ENCODE measurements at regions not wholly inside any gene's neighbourhood (a gene's known extent, or its start where the extent isn't known, plus 50 kb on each side); places are given as distances from the start of the nearest gene placed in this dataset.

GRCh38 chr11:119937412-119937811 lies 200.5 kb downstream of the TRIM29 start:
- no peaks in the 10 kb centered on the region for H3K36me3 ChIP-seq

DNA sequence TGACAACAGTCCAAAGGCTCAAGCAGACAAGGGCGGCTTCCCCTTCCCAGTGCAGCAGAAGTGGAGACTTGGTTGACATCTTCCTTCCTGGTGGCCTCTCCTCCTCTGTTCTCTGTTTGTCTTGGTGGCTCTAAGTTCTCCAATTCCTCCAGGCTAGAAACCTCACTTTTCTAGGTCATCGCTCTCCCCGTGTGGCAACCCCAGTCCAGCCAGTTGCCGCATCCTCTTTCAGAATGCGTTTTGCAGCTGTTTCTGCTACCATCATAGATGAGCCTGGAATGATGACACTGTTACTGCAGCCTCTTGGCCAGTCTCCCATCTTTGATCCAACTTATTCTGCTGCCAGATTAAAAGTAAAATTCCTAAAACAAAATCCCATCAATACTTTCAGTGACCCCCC lies 201.5 kb downstream of the TRIM29 start:
- no peaks in the 10 kb centered on the region for H3K4me1 ChIP-seq
- DNase-seq, result no peak
- no peaks in the 10 kb centered on the region for H3K27me3 ChIP-seq

More at GRCh38 chr11:119937412-119937811, 200.5 kb downstream of the TRIM29 start:
- DNase-seq, result no peak
- H3K27ac ChIP-seq, result no peak overlapping the region
- no peaks in the 10 kb centered on the region for H3K9me3 ChIP-seq
- no peak overlapping the region for H3K4me3 ChIP-seq
- H3K4me1 ChIP-seq, result no peaks in the 10 kb centered on the region
- no peak for TF ChIP-seq POLR2A (IDR thresholded peaks at IDR 0.05)
- no peak for TF ChIP-seq CTCF (IDR thresholded peaks at IDR 0.05)
- no peaks in the 10 kb centered on the region for H3K27me3 ChIP-seq

GRCh38 chr11:119935349-119935925 lies 202.5 kb downstream of the TRIM29 start:
- no peak for DNase-seq
- no peak for TF ChIP-seq CTCF (IDR thresholded peaks at IDR 0.05)
- Histone ChIP-seq H3K27me3 (no peaks in the 10 kb centered on the region), H3K9me3 (no peaks in the 10 kb centered on the region), H3K4me3 (no peak overlapping the region), H3K36me3 (no peaks in the 10 kb centered on the region), H3K4me1 (no peaks in the 10 kb centered on the region), H3K27ac (no peak overlapping the region)

More for the DNA sequence above, 201.5 kb downstream of the TRIM29 start:
- Histone ChIP-seq H3K9me3 (no peaks in the 10 kb centered on the region), H3K4me3 (no peak overlapping the region), H3K27ac (no peak overlapping the region), H3K36me3 (no peaks in the 10 kb centered on the region)
- TF ChIP-seq POLR2A (IDR thresholded peaks at IDR 0.05), result no peak
- no peak for TF ChIP-seq CTCF (IDR thresholded peaks at IDR 0.05)

- H3K4me1 ChIP-seq, result no peaks in the 10 kb centered on the region
- TF ChIP-seq POLR2A (IDR thresholded peaks at IDR 0.05) (no peak), CTCF (IDR thresholded peaks at IDR 0.05) (no peak)
- H3K4me3 ChIP-seq, result no peak overlapping the region
- DNase-seq, result no peak
- no peaks in the 10 kb centered on the region for H3K36me3 ChIP-seq
- no peak overlapping the region for H3K27ac ChIP-seq
- H3K27me3 ChIP-seq, result no peaks in the 10 kb centered on the region
- no peaks in the 10 kb centered on the region for H3K9me3 ChIP-seq
Observed at GRCh38 chr11:119934866-119935265, 203.0 kb downstream of the TRIM29 start.

DNA sequence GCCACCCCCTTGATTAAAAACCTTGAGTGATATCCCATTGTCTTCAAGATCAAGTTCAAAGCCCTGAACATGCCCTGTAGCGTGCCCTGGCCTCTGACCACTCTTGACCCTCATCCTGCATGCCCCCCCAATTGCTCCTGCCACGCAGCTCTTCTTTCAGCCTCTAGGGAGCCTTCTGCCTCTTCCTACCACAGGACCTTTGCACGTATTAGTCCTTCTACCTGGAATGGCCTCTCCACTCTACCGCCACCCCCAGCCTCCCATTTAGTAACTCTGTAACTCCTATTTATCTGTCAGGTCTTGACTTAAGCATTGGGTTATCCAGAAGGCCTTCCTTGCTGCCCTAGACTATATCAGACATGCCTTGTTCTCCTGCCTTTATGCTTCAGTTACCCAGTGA lies 203.6 kb downstream of the TRIM29 start:
- no peaks in the 10 kb centered on the region for H3K27me3 ChIP-seq
- no peak overlapping the region for H3K4me3 ChIP-seq
- no peaks in the 10 kb centered on the region for H3K9me3 ChIP-seq
- H3K27ac ChIP-seq, result no peak overlapping the region
- no peaks in the 10 kb centered on the region for H3K4me1 ChIP-seq
- no peak for TF ChIP-seq CTCF (IDR thresholded peaks at IDR 0.05)
- no peak for TF ChIP-seq POLR2A (IDR thresholded peaks at IDR 0.05)
- no peaks in the 10 kb centered on the region for H3K36me3 ChIP-seq
- no peak for DNase-seq

- Histone ChIP-seq H3K4me1 (no peaks in the 10 kb centered on the region), H3K27ac (no peak overlapping the region), H3K27me3 (no peaks in the 10 kb centered on the region), H3K36me3 (no peaks in the 10 kb centered on the region), H3K9me3 (no peaks in the 10 kb centered on the region), H3K4me3 (no peak overlapping the region)
- DNase-seq, result no peak
- TF ChIP-seq POLR2A (IDR thresholded peaks at IDR 0.05) (no peak), CTCF (IDR thresholded peaks at IDR 0.05) (no peak)
Observed at GRCh38 chr11:119933584-119933983, 204.3 kb downstream of the TRIM29 start.

All from Peyer's patch (tissue), 4 donors.